GM18868 (cell line): ENCODE measurements at regions not wholly inside any gene's neighbourhood (a gene's known extent, or its start where the extent isn't known, plus 50 kb on each side); places are given as distances from the start of the nearest gene placed in this dataset.

Experiments
- ATAC-seq: cut with Tn5 transposase; IDR thresholded peaks from one replicate; pipeline ENCODE4 v1.9.1; 2021; ENCODE audit warnings: mild to moderate bottlenecking, moderate library complexity; ENCODE audit not compliant: unreplicated experiment

DNA sequence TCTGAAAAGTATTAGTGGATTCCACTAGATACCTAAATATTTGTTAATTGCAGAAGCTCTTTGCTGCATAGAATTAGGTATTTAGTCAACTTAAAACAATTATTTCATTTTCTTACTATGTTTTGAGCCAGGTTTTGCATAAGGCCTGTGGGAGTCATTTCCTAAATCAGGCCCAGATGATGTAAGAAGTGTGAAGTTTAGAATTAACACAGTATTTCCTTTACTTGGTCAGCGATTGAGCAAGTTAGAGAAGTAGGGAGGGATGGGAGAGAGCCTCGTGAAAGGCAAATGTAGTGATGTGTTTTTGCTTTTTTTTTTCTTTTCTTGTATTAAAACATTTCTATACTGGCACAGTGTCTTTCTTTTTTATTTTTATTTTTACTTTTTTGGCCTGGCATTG, 711.1 kb downstream of the HDGFL1 start:
- ATAC-seq = no peak

DNA sequence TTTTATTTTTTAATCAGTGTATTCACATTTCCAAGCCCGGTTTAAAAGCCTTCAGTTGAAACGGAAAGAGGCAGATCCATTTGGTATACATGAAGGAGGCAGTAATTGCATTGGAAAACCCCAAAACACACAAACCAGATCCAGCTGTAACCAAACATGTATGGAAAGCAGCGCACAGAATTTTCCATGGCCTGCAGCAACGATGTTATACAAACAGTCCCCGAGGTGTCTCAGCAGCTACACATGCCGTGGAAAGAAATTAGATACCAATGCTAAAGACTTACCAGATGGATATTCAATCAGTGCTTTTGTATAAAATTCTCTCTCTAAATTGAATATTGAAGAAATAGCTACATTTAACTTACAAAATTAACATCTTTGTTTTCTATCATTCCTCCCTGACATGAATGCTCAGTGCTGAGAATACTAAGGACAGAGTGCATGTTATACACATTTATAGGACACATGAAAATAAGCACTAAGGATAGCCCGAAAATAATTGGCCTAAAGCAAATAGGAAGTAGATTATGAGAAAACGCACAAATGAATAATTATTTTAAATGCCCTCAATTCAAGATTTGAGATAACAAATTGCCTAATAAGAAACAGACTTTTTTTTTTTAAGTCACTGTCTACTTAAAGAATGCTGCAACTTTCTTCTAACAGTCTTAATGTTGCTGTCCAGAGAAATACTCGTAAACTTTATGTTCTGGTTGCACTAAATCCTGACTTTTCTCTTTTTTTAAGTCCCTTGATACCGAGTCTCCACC, 713.1 kb downstream of the HDGFL1 start:
- ATAC-seq = no peak

DNA sequence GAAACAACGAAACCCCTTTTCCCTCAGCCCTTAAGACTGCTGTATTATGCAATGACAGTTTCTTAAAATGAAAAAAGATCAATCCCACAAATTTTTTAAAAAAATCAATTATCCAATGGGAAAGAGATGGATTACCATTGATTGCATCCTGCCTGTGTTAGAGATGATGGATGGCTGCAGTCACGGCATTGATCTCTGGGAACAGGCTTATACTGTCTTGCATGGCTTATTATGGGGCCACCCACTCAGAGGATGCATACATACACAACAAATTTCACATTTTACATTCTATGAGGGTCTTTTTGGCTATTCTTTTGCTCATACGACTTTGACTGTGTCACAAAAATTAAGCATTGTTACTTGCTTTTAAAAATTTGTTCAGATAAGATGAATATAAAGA, 724.3 kb downstream of the HDGFL1 start:
- ATAC-seq = no peak

DNA sequence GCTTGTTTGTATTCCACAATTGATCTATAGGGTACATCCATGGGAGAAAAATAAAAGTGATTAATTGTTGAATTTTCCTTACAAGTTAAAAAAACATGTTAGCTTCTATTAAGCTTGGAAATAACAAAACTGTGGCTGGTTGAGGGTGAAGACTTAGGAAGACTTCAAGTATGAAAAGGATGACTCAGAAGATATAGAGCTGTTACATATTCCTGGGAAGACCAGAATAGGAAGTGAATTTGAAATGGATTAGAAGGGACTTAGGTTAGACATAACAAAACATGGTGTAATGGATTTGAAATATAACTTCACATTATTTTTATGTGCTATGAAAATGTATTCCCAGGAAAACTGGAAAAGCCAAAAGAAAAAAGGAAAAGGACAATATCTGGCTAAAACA, 732.2 kb downstream of the HDGFL1 start:
- ATAC-seq = no peak

DNA sequence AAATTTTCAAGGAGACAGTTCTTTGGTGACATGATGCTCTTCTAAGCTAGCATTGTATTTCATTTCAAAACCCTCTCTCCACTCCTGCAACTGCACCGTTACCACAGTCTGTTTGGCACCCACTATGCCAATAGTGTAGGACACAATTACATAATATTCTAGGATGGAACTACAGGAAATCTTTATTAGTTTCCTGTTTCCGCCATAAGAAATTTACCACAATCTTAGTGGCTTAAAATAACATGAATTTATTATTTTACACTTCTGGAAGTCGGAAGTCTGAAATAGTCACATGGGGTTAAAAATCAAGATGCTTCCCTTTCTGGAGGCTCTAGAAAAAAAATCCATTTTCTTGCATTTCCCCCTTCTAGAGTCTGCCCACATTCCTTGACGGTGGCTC, 733.1 kb downstream of the HDGFL1 start:
- no peak for ATAC-seq

DNA sequence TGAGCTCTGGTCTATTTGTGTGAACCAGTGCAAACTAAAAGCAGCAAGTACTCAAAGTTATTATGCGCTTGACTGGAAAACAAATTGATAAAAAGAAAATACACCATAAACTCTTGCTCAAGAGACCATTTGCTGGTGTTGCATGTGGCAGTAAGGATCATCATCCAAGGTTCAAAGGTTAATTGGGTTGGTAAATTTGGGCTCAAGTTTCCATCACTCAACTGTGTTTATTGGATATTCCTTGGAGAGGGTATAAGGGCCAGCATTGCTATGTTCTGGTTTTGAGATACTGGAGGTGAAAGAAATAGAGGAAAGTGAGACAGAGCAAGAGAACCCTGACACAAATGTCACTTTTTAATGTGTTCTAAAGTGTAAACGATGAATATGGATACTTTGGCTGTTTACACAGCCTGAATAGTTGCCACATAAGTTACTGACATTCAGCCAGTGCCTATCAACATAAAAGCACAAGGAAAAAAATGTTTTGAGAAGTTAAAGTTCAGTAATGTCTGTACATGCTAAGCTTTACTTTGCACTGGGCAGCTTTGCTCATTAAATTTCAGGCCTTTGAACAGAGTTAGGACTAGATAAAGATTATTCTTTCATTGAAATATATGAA, 736.1 kb downstream of the HDGFL1 start:
- no peak for ATAC-seq

DNA sequence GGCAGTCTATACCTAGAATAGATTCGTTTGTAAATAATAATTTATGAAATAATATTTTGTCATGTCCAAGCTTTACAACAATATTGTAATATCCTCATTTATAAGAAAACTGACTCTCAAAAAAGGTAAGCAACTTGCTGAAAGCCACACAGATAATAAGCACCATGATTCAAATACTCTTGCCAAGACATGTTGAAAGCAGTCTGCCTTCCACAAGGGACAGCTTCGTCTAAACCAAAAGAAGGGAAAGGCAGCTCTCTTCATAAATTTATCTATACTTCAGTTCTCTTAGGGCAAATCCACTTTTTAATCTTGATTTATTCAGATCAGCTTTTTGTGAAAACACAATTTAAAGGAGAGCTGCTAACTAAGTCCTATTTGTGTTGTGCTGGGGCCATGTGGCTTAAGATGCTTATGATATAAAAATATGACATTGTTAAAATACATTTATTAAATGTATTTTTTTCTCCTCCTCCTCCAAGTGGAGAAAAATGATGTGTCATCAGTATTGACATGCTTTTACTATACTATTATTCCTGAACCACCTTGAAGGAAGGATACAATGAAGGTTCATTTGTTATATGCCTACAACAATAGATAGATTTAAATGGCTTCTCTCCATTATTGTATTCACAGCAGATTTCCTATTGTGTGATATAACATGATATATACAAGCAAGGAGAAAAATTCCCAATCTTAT, 737.0 kb downstream of the HDGFL1 start:
- no peak for ATAC-seq

DNA sequence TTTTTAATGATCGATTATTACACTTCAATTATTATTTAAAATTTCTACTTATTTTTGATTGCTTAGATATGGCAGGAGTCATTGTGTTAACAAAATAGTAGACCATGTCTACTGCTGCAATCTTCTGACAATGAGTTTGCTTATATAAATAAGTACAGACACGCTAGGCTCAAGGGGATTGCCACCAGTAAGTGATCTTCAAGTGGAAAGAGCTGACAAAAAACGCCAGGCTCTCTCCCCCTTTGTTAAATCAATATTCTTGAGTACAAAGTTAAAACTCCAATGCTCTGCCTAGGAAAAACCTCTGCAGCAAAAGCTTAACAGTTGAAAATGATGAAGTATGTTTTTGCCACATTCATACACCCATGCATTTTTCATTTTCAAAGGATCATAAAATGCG, 738.1 kb downstream of the HDGFL1 start:
- ATAC-seq = no peak

DNA sequence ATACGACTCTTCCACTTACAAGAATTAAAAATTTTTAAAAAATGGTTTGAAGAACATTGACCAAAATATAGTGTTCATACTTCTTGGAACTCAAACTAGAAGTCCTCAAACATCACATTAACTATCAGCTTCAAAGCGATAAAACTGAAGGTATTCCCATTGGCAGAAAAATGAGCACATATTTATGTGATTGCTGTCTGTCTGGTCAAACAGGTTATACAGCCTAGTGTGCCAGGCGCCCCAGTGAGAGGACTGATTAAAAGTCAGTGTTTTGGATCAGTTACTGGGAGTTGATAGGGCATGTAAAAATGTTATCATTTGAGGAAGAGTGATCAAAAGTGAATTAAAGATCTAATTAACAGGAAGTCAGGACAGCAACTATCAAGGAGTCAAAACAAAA, 738.8 kb downstream of the HDGFL1 start:
- no peak for ATAC-seq

DNA sequence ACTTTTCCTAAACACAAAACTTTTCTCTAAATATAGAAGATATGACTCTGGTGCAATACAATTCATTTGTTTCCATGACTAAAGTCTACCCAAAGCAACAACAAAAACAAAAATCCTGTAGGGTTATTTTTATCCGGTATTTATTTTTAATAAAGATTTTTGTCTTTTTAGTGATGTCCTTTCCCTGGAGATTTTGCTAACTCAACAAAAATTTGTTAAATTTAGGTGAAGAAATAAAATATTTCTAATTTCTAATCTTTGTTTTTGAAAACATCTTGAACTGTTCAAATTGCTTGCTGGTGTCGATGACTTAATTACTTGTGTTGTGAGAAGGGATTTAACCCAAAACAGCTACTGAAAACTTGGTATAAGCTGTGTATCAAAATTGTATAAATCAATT, 741.8 kb downstream of the HDGFL1 start:
- no peak for ATAC-seq

DNA sequence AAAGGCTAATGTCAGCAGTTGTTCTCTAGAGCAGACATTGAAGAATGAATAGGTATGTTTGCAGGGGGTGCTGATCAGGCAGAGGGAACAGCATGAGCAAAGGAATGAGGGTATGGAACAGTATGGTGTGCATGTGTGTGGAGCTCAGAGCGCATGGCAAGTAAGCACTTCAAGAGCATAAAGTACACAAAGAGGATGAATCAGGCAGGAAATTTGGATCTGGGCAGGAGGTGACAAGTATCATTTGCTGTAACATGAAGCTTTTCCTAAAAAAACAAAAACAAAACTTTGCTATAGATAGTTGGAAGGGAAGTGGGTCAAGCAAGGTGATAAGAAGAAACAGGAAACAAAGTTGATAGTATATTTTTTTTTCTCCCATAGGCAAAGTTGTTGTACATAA, 746.8 kb downstream of the HDGFL1 start:
- ATAC-seq = no peak

DNA sequence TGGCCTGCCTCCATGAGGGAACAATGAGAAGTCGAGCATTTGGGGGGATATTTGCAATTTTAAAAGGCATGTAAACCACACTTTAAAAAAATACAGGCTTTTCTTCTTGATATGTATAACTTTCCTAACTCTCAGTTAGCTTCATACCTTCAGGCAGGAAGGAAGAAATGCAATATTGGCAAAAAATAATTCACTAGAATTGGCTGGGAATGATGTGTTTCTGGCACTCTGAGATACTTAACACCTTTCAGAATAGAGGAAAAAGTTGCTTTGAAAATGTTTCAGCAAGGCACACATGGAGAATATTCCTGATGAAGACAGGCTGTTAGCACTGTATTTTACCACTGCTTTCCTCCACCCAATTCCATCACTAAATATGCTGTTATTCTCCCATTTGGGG, 747.6 kb downstream of the HDGFL1 start:
- ATAC-seq = no peak

DNA sequence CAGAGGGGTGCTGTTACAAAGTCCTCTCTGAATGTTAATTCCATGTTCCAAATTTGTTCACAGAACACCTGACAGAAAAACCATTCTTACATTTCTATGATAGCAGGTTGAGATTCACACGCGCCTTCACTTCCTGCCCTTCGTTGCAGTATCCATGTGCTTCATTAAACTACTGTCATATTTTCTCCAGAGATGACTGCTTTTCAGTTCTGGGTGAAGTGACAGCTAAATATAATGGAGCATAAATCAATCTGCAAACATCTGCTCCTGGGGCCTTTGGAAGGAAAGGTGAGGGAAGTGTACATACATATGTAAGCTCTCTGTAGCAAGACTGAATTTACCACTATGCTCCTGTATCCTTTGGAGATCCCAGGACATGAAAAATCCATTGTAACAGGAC, 750.2 kb downstream of the HDGFL1 start:
- ATAC-seq = no peak

DNA sequence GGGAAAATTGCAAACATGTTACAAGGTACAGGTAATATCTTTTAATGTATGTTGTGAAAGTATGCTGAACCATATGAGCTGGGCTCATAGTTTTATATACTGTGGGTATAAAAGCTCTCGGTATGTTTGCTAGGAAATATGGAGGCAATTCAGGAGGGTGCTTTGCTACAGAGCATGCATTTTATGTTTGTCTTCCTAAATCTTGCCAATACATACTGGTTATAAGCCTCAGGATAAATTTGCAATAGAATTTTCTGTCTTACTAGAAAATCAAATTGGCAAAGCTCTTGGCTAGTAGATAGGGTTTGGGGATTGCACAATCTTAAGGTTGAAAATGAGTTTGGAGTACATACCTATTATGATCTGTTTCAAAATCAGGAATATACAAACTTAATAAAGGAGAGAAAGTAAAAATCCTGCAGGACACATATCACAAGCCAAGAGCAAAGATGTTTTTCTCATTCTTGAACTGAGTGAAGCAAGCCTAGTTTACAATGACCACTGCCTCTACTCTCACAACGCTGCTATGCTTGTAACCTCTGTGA, 751.2 kb downstream of the HDGFL1 start:
- ATAC-seq = no peak

DNA sequence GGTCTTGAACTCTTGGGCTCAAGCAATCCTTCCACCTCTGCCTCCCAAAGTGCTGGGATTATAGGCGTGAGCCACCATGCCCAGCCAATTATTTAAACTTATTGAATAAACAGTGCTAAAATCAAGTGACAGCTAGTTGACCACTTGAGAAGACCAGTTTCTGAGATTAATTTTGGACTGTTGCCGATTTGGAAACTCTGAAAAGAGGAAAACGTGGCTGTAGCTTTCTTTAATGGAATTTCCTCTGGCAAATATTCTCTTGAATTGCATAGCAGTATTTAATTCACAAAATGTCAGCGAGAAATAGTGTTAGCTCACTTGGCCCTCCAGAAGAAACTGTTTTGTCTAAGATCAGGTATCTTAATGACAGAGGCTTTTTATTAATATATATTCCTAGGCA, 754.5 kb downstream of the HDGFL1 start:
- no peak for ATAC-seq

DNA sequence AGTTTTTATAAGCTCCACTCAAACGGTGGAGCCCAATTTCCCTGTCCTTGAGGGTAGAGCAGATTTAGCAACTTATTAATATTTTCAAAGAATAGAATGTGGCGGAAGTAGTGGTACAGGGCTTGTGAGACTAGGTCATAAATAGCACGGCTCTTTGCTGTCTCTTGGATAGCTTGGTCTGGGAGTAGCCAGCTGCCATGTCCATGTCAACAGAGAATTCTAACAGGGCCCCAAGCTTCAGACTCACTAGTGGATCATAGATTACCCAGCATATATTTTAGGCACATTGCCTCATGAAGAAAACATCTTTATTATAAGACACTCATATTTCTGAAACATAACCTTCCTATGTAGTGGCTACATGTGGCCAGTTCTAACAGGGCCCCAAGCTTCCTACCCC, 755.7 kb downstream of the HDGFL1 start:
- no peak for ATAC-seq

DNA sequence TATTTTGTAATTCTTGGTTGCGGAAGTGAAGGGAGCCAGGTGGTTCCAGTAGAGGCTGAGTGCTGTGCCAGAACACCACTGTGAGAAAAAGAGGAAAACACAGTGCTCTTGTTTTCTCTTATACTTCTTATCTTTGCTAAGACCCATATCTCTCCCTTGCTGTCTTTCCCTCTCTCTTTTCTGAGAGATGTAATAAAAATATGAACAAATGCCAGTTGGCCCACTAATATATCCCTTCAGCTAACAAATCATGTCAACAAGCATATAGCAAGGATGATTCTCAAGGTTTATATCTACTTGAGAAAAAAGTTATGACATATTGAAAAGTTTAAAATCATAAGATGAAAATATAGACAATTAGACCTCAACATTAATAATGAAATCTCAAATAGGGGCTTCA, 758.3 kb downstream of the HDGFL1 start:
- no peak for ATAC-seq

DNA sequence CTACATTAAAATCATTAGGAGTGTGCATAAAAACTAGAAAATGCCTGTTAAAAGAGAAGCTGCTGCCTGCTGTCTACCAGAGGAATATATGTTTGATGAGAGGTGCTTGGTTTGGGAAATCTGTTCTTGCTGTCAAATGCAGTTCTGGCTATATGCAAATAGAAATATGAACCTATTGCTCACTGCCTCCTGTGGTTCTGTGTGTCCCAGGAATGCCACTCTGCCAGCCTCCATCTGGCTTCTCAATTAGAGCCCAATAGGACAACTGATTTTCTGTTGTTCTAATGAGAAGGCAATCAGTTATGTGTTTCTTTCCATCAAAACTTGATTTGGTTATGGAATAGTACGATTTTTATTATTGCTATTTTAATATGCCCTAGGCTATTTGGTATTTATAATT, 759.7 kb downstream of the HDGFL1 start:
- no peak for ATAC-seq

DNA sequence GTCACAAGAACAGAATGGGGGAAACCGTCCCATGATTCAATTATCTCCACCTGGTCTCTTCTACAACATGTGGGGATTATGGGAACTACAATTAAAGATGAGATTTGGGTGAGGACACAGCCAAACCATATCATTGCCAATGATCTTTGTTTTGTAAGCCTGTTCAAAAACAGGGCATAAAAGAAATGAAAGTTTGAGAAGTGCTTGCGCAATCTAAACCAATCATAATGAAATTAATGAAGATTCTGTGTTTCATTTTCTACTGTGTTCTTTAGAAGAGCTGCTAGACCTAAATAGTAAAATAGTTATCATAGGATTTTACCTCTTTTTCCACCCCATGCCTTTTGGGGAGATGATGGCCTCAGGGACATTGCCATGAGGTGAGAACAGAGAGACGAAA, 761.3 kb downstream of the HDGFL1 start:
- no peak for ATAC-seq

DNA sequence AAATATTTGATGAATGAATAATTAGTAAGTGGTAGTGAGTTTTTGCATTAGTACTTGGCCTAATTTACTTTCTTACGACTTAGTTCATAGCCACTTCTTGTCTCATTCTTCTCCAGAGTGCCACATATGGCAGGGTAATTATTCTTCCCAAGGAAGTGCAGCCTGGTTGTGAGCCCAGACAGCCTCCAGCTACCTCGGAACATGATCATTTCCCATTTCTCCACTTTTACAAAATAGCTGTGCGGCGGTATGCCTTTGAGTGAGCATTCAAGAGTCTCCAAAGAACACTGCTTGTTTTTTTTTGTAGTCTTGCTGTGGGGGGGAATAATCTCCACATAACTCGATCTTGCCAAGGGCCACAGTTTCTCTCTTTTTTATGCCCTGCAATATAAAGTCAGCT, 765.0 kb downstream of the HDGFL1 start:
- no peak for ATAC-seq

DNA sequence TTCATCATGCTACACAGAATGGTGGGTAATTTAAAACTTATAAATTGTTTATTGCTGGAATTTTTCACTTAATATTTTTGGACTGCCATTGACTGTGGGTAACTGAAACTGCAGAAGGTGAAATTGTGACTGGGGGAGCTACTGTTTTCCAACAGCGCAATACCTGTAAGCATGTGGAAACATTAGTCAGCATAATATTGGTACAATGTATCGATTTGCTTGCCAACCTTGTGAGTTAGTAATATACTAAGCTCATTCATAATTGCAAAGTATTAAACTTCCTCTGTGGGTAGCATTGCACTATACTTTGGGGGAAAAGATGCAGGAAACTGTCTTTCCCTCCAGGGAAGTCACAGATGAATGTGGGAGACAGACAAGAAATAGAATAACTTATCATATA, 766.5 kb downstream of the HDGFL1 start:
- no peak for ATAC-seq

DNA sequence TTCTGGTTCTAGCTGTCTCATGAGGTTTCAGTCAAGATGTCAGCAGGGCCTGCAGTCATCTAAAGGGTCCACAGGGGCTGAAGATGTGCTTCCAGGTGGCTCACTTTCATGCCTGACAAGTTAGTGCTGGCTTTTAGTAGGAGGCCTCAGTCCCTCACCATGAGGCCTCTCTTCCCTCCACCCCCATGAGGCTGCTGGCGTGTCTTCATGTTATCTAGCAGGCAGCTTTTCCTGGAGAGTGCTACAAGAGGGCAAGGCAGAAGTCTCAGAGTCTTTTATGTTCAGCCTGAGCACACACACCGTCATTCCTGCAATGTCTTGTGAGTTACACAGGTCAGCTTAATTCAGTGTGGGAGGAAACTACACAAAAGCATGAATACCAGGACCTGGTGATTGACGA, 769.9 kb downstream of the HDGFL1 start:
- ATAC-seq = no peak
